ENCODE measurements at regions not wholly inside any gene's neighbourhood (a gene's known extent, or its start where the extent isn't known, plus 50 kb on each side); places are given as distances from the start of the nearest gene placed in this dataset.

DNA sequence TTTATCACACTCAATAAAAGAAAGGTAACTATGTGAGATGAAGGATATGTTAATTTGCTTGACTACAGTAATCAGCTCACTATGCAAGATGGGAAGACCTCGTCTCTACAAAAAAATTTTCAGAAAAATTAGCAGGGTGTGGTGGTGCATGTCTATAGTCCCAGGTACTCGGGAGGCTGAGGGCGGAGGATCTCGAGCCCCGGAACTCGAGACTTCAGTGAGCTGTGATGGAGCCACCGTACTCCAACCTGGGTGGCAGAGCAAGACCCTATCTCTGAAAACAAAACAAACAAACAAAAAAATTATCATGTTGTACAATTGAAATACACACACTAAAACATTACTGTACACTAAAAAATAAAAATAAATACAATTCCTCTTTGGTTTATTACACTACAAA lies 376.7 kb upstream of the KLHL1 start:
- no peaks in the 10 kb centered on the region for H3K27me3 ChIP-seq (ENCODE audit: control insufficient read depth, insufficient read depth, low read length)
- H3K9ac ChIP-seq = no peak overlapping the region
- TF ChIP-seq, protein P1, sequence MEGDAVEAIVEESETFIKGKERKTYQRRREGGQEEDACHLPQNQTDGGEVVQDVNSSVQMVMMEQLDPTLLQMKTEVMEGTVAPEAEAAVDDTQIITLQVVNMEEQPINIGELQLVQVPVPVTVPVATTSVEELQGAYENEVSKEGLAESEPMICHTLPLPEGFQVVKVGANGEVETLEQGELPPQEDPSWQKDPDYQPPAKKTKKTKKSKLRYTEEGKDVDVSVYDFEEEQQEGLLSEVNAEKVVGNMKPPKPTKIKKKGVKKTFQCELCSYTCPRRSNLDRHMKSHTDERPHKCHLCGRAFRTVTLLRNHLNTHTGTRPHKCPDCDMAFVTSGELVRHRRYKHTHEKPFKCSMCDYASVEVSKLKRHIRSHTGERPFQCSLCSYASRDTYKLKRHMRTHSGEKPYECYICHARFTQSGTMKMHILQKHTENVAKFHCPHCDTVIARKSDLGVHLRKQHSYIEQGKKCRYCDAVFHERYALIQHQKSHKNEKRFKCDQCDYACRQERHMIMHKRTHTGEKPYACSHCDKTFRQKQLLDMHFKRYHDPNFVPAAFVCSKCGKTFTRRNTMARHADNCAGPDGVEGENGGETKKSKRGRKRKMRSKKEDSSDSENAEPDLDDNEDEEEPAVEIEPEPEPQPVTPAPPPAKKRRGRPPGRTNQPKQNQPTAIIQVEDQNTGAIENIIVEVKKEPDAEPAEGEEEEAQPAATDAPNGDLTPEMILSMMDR (IDR thresholded peaks at IDR 0.05) = no peak
- no peaks in the 10 kb centered on the region for H3K4me1 ChIP-seq
- H3K4me2 ChIP-seq (ENCODE audit: low read length) = no peak overlapping the region
- no peaks in the 10 kb centered on the region for H3K79me2 ChIP-seq
- no peaks in the 10 kb centered on the region for H3K36me3 ChIP-seq (ENCODE audit: control insufficient read depth, insufficient read depth, low read length)
- H3K9me3 ChIP-seq (ENCODE audit: control insufficient read depth, low read length) = no peaks in the 10 kb centered on the region
- no peak overlapping the region for H2AFZ ChIP-seq
- no peak overlapping the region for H3K27ac ChIP-seq
- H3K4me3 ChIP-seq (ENCODE audit: low read depth, low read length) = no peak overlapping the region

DNA sequence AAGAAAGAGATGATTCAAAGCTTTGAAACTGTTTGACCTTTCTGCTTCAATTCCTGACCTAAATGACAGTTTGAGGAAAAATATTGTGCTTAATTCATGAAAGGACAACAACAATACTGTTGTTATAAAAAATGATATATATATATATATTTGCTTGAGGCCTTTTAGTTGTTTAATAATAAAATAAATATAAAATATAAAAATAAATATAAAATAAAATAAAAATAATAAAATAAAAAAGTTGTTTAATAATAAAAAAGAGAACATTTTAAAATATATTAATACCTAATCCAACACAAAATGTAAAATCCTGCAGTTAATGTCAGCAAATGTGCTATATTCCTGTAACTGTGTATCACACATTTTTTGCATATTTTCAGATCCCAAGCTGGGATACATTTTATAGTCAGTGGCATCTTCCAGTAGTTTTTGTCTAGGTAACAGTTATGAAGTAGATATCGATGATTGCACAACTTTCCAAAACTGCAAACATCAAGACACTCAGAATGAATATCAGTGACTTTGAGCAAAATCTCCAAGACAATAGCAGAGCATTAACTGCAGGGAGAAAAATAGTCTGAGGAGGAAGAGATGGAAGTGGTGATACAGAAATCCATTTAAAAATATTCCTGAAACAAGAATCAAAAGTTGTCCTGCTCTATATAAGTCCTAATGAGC lies 375.5 kb upstream of the KLHL1 start:
- no peak overlapping the region for H2AFZ ChIP-seq
- no peak overlapping the region for H3K4me2 ChIP-seq (ENCODE audit: low read length)
- H3K9me3 ChIP-seq (ENCODE audit: control insufficient read depth, low read length) = no peaks in the 10 kb centered on the region
- H3K9ac ChIP-seq = no peak overlapping the region
- H3K36me3 ChIP-seq (ENCODE audit: control insufficient read depth, insufficient read depth, low read length) = no peaks in the 10 kb centered on the region
- no peaks in the 10 kb centered on the region for H3K79me2 ChIP-seq
- H3K27me3 ChIP-seq (ENCODE audit: control insufficient read depth, insufficient read depth, low read length) = no peaks in the 10 kb centered on the region
- TF ChIP-seq, protein P1 (IDR thresholded peaks at IDR 0.05) = no peak
- no peaks in the 10 kb centered on the region for H3K4me1 ChIP-seq
- no peak overlapping the region for H3K4me3 ChIP-seq (ENCODE audit: low read depth, low read length)
- H3K27ac ChIP-seq = no peak overlapping the region

DNA sequence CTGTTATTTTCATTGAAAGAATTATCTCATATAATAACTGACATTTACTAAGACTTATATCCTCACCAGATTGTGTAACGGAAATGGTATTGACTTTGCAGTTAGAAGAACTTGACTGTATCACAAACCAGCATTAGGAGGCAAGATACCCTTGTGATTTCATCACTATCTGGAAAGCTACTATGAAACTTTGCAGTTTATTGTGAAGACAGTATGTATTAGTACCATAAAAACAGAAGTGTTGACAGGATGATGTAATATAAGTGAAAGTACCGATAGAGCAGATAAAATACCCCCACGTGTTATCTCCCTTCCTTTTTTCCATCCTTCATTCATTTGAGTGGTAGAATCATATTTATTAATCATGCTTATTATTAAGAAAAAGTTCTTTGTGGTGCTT lies 365.7 kb upstream of the KLHL1 start:
- no peak overlapping the region for H2AFZ ChIP-seq
- no peak overlapping the region for H3K4me2 ChIP-seq (ENCODE audit: low read length)
- no peak overlapping the region for H3K9ac ChIP-seq
- H3K4me1 ChIP-seq = no peaks in the 10 kb centered on the region
- H3K27me3 ChIP-seq (ENCODE audit: control insufficient read depth, insufficient read depth, low read length) = no peaks in the 10 kb centered on the region
- H3K27ac ChIP-seq = no peak overlapping the region
- TF ChIP-seq, protein P1 (IDR thresholded peaks at IDR 0.05) = no peak
- no peaks in the 10 kb centered on the region for H3K36me3 ChIP-seq (ENCODE audit: control insufficient read depth, insufficient read depth, low read length)
- no peak overlapping the region for H3K4me3 ChIP-seq (ENCODE audit: low read depth, low read length)
- no peaks in the 10 kb centered on the region for H3K79me2 ChIP-seq
- H3K9me3 ChIP-seq (ENCODE audit: control insufficient read depth, low read length) = no peaks in the 10 kb centered on the region

DNA sequence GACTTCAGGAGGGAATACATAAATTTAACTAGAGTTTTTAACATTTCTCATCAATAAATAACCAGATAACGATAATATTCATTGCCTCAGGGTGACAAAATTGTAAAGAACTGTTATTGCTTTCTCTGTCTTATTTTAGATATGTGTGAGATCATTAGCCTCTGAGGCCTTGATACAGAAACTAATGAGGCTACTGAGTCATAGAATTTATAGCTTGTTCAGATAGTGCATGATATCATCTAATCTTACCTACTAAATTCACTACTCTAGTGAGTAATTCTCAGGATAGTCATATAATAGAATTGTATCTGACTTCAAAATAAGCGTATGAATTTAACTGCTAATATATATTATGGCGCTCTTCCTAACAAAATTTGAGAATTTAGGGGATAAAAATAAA lies 360.8 kb upstream of the KLHL1 start:
- Histone ChIP-seq H3K27ac (no peak overlapping the region), H3K4me1 (no peaks in the 10 kb centered on the region), H2AFZ (no peak overlapping the region), H3K9ac (no peak overlapping the region), H3K4me3 (ENCODE audit: low read depth, low read length) (no peak overlapping the region), H3K79me2 (no peaks in the 10 kb centered on the region), H3K27me3 (ENCODE audit: control insufficient read depth, insufficient read depth, low read length) (no peaks in the 10 kb centered on the region), H3K36me3 (ENCODE audit: control insufficient read depth, insufficient read depth, low read length) (no peaks in the 10 kb centered on the region), H3K9me3 (ENCODE audit: control insufficient read depth, low read length) (no peaks in the 10 kb centered on the region), H3K4me2 (ENCODE audit: low read length) (no peak overlapping the region)
- TF ChIP-seq, protein P1 (IDR thresholded peaks at IDR 0.05) = no peak

DNA sequence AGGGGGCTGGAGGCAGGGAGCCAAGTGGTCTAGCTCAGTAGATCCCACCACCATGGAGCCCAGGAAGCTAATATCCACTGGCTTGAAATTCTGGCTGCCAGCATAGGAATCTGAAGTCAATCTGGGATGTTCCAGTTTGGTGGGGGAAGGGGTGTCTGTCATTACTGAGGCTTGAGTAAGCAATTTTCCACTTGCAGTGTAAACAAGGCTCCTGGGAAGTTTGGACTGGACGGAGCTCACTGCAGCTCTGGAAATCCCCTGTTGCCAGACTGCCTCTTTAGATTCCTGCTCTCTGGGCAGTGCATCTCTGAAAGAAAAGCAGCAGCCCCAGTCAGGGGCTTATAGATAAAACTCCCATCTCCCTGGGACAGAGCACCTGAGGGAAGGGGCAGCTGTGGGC lies 349.2 kb upstream of the KLHL1 start:
- Histone ChIP-seq H3K4me2 (ENCODE audit: low read length) (no peak overlapping the region), H3K4me3 (ENCODE audit: low read depth, low read length) (no peak overlapping the region), H3K9me3 (ENCODE audit: control insufficient read depth, low read length) (no peaks in the 10 kb centered on the region), H3K79me2 (no peaks in the 10 kb centered on the region), H3K27me3 (ENCODE audit: control insufficient read depth, insufficient read depth, low read length) (no peaks in the 10 kb centered on the region), H3K4me1 (no peaks in the 10 kb centered on the region), H3K27ac (no peak overlapping the region), H3K9ac (no peak overlapping the region), H3K36me3 (ENCODE audit: control insufficient read depth, insufficient read depth, low read length) (no peaks in the 10 kb centered on the region), H2AFZ (no peak overlapping the region)
- TF ChIP-seq, protein P1 (IDR thresholded peaks at IDR 0.05) = no peak

Measured in parathyroid adenoma (tissue), 2 donors.